Activated T-cell treated with anti-CD3 and anti-CD28 coated beads, Interleukin-2, amount 50 U/mL, for 4 hours (primary cell): ENCODE measurements at regions not wholly inside any gene's neighbourhood (a gene's known extent, or its start where the extent isn't known, plus 50 kb on each side); places are given as distances from the start of the nearest gene placed in this dataset.

Source experiments
- ATAC-seq, 2 donors: fragments of 200-7000 bp; cut with Tn5 transposase; one replicate each; pipeline ENCODE4 v1.10.0; 2021
- DNase-seq: peaks from one replicate; pipeline ENCODE4 v3.0.0-alpha.2; 2020
- H3K27me3 Mint-ChIP-seq: one replicate; pipeline ENCODE4 v1.8.0; 2021; ENCODE audit warnings: low read depth, mixed read lengths
- H3K36me3 Mint-ChIP-seq: one replicate; pipeline ENCODE4 v1.8.0; 2022; ENCODE audit warnings: mixed read lengths; ENCODE audit not compliant: insufficient read depth
- H3K4me1 Mint-ChIP-seq: one replicate; pipeline ENCODE4 v1.8.0; 2021; ENCODE audit warnings: low read depth, mixed read lengths
- H3K4me3 Mint-ChIP-seq: one replicate; pipeline ENCODE4 v1.8.0; 2021; ENCODE audit warnings: mild to moderate bottlenecking, moderate library complexity, mixed read lengths
- H3K9me3 Mint-ChIP-seq: one replicate; pipeline ENCODE4 v1.8.0; 2021; ENCODE audit warnings: mixed read lengths

- Mint-ChIP-seq H3K27me3 (no peaks in the 10 kb centered on the region), H3K4me3 (no peak overlapping the region), H3K36me3 (no peaks in the 10 kb centered on the region), H3K4me1 (no peaks in the 10 kb centered on the region), H3K9me3 (peaks cover 2% of the 10 kb centered on the region)
- no peak for DNase-seq
- no peak for ATAC-seq
Measured at GRCh38 chr5:97641081-97641480, 458.0 kb upstream of the RIOK2 start.

GRCh38 chr5:97644206-97644605 is 461.2 kb upstream of the RIOK2 start:
- no peak for ATAC-seq
- no peak for DNase-seq
- Mint-ChIP-seq H3K4me3 (no peak overlapping the region), H3K9me3 (peaks cover 4% of the 10 kb centered on the region), H3K36me3 (no peaks in the 10 kb centered on the region), H3K27me3 (no peaks in the 10 kb centered on the region), H3K4me1 (no peaks in the 10 kb centered on the region)

DNA sequence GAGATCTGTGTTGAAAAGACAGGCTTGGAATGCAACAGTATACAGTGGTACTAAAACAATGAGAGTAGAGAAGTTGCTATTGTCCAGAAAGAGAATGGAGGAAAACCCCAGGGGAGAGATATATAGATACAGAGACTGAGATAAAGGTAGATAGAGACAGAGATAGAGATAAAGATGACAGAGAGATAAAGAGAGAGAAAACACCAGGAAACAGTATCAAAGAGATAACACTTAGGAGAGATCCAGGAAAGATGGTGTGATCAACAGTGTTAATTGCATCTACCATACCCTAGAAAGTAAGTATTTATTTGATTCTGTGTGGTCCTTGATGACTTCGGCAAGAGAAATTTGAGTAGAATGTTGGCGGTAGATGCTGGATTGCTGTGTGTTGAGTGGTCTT is 461.8 kb upstream of the RIOK2 start:
- Mint-ChIP-seq H3K4me1 (no peaks in the 10 kb centered on the region), H3K36me3 (no peaks in the 10 kb centered on the region), H3K9me3 (peaks cover 4% of the 10 kb centered on the region), H3K4me3 (no peak overlapping the region), H3K27me3 (no peaks in the 10 kb centered on the region)
- DNase-seq (no peak), ATAC-seq (no peak)

- Mint-ChIP-seq H3K27me3 (no peaks in the 10 kb centered on the region), H3K4me1 (no peaks in the 10 kb centered on the region), H3K36me3 (no peaks in the 10 kb centered on the region), H3K4me3 (no peak overlapping the region), H3K9me3 (no peaks in the 10 kb centered on the region)
- ATAC-seq (no peak), DNase-seq (no peak)
Measured at GRCh38 chr5:97657239-97657638, 474.2 kb upstream of the RIOK2 start.

GRCh38 chr5:97658116-97658900 is 475.3 kb upstream of the RIOK2 start:
- Mint-ChIP-seq H3K36me3 (no peaks in the 10 kb centered on the region), H3K27me3 (no peaks in the 10 kb centered on the region), H3K4me1 (no peaks in the 10 kb centered on the region), H3K9me3 (no peaks in the 10 kb centered on the region), H3K4me3 (no peak overlapping the region)
- ATAC-seq (no peak), DNase-seq (no peak)

DNA sequence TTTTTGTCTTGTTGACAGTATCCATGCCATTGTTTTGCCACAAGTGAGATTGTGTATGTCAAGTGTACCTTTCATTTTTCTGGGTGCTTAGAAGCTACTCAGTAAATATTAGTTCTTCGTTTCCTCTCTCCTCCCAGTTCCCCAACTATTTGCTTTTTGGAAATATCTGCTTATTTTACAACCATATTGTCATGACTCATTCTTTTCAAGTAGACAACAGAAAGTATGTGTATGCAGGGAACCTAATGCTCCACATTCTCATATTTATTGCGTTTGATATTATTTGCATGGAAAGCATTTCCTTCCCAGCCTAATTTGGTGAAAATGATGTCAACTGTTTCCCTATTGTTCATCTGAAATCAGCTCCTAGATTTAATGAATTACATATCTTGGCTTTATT is 483.7 kb upstream of the RIOK2 start:
- ATAC-seq = no peak
- H3K36me3 Mint-ChIP-seq = no peaks in the 10 kb centered on the region
- H3K27me3 Mint-ChIP-seq = no peaks in the 10 kb centered on the region
- no peaks in the 10 kb centered on the region for H3K4me1 Mint-ChIP-seq
- no peak overlapping the region for H3K4me3 Mint-ChIP-seq
- no peak for DNase-seq
- no peaks in the 10 kb centered on the region for H3K9me3 Mint-ChIP-seq

GRCh38 chr5:97670447-97670846 is 487.4 kb upstream of the RIOK2 start:
- ATAC-seq (no peak), DNase-seq (no peak)
- H3K4me3 Mint-ChIP-seq = no peak overlapping the region
- H3K27me3 Mint-ChIP-seq = no peaks in the 10 kb centered on the region
- no peaks in the 10 kb centered on the region for H3K36me3 Mint-ChIP-seq
- no peaks in the 10 kb centered on the region for H3K4me1 Mint-ChIP-seq
- H3K9me3 Mint-ChIP-seq = no peaks in the 10 kb centered on the region

DNA sequence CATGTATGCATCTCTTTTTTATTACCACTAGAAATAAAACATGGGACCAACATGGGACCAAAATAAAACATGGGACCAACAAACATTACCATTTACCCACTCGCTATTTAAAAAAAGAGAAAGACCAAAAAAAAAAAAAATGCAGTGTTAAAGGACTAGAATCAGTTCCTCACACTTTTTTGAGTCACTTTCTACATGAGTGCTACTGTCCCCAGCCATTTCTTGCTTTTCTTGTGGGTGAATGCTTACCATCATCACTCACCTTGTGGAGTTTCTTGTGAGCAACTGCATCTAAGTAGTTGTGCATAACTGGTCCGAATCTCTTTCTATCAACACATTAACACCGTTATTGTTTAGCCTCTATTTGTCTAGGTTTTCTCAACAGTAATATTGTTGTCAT is 493.6 kb upstream of the RIOK2 start:
- no peak overlapping the region for H3K4me3 Mint-ChIP-seq
- H3K27me3 Mint-ChIP-seq = no peaks in the 10 kb centered on the region
- DNase-seq (no peak), ATAC-seq (no peak)
- no peaks in the 10 kb centered on the region for H3K4me1 Mint-ChIP-seq
- peaks cover 12% of the 10 kb centered on the region for H3K9me3 Mint-ChIP-seq
- H3K36me3 Mint-ChIP-seq = no peaks in the 10 kb centered on the region

DNA sequence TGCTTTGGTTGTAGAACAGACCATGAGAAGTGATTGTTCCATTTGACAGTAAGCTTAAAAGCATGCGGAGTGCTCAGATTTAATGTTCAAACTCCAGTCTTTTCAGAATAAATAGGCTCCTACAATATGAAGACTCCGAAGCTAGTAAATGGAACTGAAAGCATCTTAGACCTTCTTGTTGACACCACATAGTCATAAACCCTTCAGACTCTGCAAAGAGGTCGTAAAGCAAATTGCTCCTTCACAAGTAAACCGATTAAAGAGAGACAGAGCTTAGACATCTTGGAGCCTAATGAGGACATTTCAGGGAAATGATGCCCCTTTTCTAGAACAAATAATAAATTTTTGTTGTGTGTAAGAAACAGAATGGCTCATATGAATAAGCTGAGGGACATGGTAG is 511.0 kb upstream of the RIOK2 start:
- DNase-seq (no peak), ATAC-seq (no peak)
- peaks cover 4% of the 10 kb centered on the region for H3K9me3 Mint-ChIP-seq
- no peaks in the 10 kb centered on the region for H3K4me1 Mint-ChIP-seq
- H3K4me3 Mint-ChIP-seq = no peak overlapping the region
- H3K27me3 Mint-ChIP-seq = no peaks in the 10 kb centered on the region
- no peaks in the 10 kb centered on the region for H3K36me3 Mint-ChIP-seq

GRCh38 chr5:97714424-97714823 is 531.4 kb upstream of the RIOK2 start:
- Mint-ChIP-seq H3K9me3 (peaks cover 3% of the 10 kb centered on the region), H3K4me1 (no peaks in the 10 kb centered on the region), H3K27me3 (no peaks in the 10 kb centered on the region), H3K36me3 (no peaks in the 10 kb centered on the region), H3K4me3 (no peak overlapping the region)
- no peak for ATAC-seq
- no peak for DNase-seq

DNA sequence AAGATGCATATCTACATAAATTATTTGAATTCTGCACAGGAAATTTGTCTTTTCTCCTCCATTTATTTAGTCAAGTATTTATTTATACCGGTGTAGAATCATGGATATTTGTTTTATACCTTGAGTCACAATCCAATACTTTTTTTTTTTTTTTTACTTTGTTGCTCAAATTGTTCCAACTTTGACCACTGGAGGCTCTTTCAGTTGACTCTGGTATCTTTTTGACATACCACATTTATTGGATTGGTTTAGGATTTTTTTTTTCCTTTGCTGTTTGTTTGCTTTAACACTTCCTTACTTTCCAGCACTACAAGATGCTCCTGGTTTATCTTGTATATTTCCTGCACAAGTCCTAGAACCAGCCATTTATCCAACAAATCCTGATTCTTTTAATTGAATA is 543.1 kb upstream of the RIOK2 start:
- ATAC-seq (no peak), DNase-seq (no peak)
- Mint-ChIP-seq H3K4me3 (no peak overlapping the region), H3K9me3 (peaks cover 3% of the 10 kb centered on the region), H3K36me3 (no peaks in the 10 kb centered on the region), H3K27me3 (no peaks in the 10 kb centered on the region), H3K4me1 (no peaks in the 10 kb centered on the region)

- DNase-seq = no peak
- no peaks in the 10 kb centered on the region for H3K9me3 Mint-ChIP-seq
- H3K27me3 Mint-ChIP-seq = no peaks in the 10 kb centered on the region
- no peaks in the 10 kb centered on the region for H3K36me3 Mint-ChIP-seq
- no peak overlapping the region for H3K4me3 Mint-ChIP-seq
- ATAC-seq = no peak
- no peaks in the 10 kb centered on the region for H3K4me1 Mint-ChIP-seq
Measured at GRCh38 chr5:97728920-97729319, 545.9 kb upstream of the RIOK2 start.

- ATAC-seq (no peak), DNase-seq (no peak)
- Mint-ChIP-seq H3K4me1 (no peaks in the 10 kb centered on the region), H3K4me3 (no peak overlapping the region), H3K9me3 (no peaks in the 10 kb centered on the region), H3K27me3 (no peaks in the 10 kb centered on the region), H3K36me3 (no peaks in the 10 kb centered on the region)
Measured at GRCh38 chr5:97729938-97730337, 546.9 kb upstream of the RIOK2 start.

- DNase-seq (no peak), ATAC-seq (no peak)
- H3K9me3 Mint-ChIP-seq = no peaks in the 10 kb centered on the region
- no peaks in the 10 kb centered on the region for H3K36me3 Mint-ChIP-seq
- H3K4me3 Mint-ChIP-seq = no peak overlapping the region
- no peaks in the 10 kb centered on the region for H3K27me3 Mint-ChIP-seq
- no peaks in the 10 kb centered on the region for H3K4me1 Mint-ChIP-seq
Measured at GRCh38 chr5:97735209-97735608, 552.2 kb upstream of the RIOK2 start.

DNA sequence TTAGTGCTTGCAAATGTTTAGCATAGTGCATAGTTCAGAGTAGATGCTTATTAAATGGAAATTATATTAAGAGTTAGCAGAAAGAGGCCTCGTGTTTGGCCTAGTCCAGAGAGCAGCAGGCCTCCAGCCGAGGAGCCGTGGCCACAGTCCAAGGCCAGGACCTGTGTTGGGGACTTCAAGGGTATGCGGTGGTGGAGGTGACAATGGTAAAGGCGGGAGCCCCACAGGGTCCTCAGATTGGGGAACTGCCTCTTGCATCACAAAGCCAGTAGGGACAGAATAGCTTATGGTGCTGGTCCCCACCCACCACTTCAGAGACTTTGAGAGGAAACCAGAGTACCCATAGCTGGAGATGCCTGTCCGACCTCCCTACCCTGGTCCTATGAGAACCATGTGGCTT is 554.6 kb upstream of the RIOK2 start:
- no peak overlapping the region for H3K4me3 Mint-ChIP-seq
- no peaks in the 10 kb centered on the region for H3K9me3 Mint-ChIP-seq
- no peaks in the 10 kb centered on the region for H3K36me3 Mint-ChIP-seq
- no peak for DNase-seq
- no peaks in the 10 kb centered on the region for H3K27me3 Mint-ChIP-seq
- no peak for ATAC-seq
- H3K4me1 Mint-ChIP-seq = no peaks in the 10 kb centered on the region

GRCh38 chr5:97745817-97746216 is 562.8 kb upstream of the RIOK2 start:
- no peak for ATAC-seq
- no peaks in the 10 kb centered on the region for H3K27me3 Mint-ChIP-seq
- H3K4me1 Mint-ChIP-seq = no peaks in the 10 kb centered on the region
- H3K4me3 Mint-ChIP-seq = no peak overlapping the region
- DNase-seq = no peak
- no peaks in the 10 kb centered on the region for H3K36me3 Mint-ChIP-seq
- peaks cover 4% of the 10 kb centered on the region for H3K9me3 Mint-ChIP-seq
